H1 (cell line): ENCODE measurements at regions not wholly inside any gene's neighbourhood (a gene's known extent, or its start where the extent isn't known, plus 50 kb on each side); places are given as distances from the start of the nearest gene placed in this dataset.

Experiments
- CTCF ChIA-PET: fragments of 300-600 bp; sonication (Branson Sonifier 250); formaldehyde crosslinking; loops from one replicate; lab custom pipeline; 2021; ENCODE audit not compliant: partially characterized antibody; lab: Charles Lee
- POLR2A ChIA-PET: fragments of 300-600 bp; sonication (Branson Sonifier 250); formaldehyde crosslinking; loops from one replicate; lab custom pipeline; 2021; ENCODE audit warnings: inconsistent platforms; ENCODE audit not compliant: partially characterized antibody; lab: Charles Lee
- DNase-seq, 2 experiments: peaks; one replicate each; pipeline versions ENCODE4 v3.0.0 to v3.0.0-alpha.2; 2010 to 2022; ENCODE audit warnings: low spot score in 2 of 2, low read depth in 1 of 2, mixed read lengths in 1 of 2
- FAIRE-seq: peaks from 2 replicates; lab custom pipeline; 2011; peaks lifted over from hg19 to GRCh38; lab: Jason Lieb, UNC
- H2AFZ ChIP-seq: 2 replicates; pipeline ENCODE4 v1.8.1; 2012; ENCODE audit warnings: low read length, inconsistent platforms
- H2AK5ac ChIP-seq: 2 replicates; pipeline ENCODE4 v1.6.1; 2013; ENCODE audit warnings: low read depth, low read length
- H2BK120ac ChIP-seq: replicated peaks from 2 replicates; pipeline ENCODE3; 2013; ENCODE audit warnings: low read depth, low read length, inconsistent platforms
- H2BK12ac ChIP-seq: 2 replicates; pipeline ENCODE4 v1.6.1; 2013; ENCODE audit warnings: low read depth, low read length
- H2BK15ac ChIP-seq: 2 replicates; pipeline ENCODE4 v1.6.1; 2013; ENCODE audit warnings: low read length
- H2BK20ac ChIP-seq: 2 replicates; pipeline ENCODE4 v1.6.1; 2013; ENCODE audit warnings: low read length
- H2BK5ac ChIP-seq: 2 replicates; pipeline ENCODE4 v1.6.1; 2013; ENCODE audit warnings: low read depth, low read length
- H3K14ac ChIP-seq: 2 replicates; pipeline ENCODE4 v1.6.1; 2013; ENCODE audit warnings: inconsistent platforms; ENCODE audit not compliant: insufficient read length
- H3K18ac ChIP-seq: 2 replicates; pipeline ENCODE4 v1.6.1; 2013; ENCODE audit warnings: low read length; ENCODE audit errors: extremely low read depth
- H3K23ac ChIP-seq: 2 replicates; pipeline ENCODE4 v1.6.1; 2013; ENCODE audit warnings: inconsistent platforms; ENCODE audit not compliant: insufficient read length
- H3K23me2 ChIP-seq: 2 replicates; pipeline ENCODE4 v1.6.1; 2013; ENCODE audit warnings: low read depth, low read length
- H3K27ac ChIP-seq: 2 replicates; pipeline ENCODE4 v1.6.1; 2011; ENCODE audit warnings: low read depth, low read length, inconsistent platforms
- H3K27me3 ChIP-seq, 4 experiments: replicated peaks in 1 of 4; 1 replicate in 1 of 4; 2 replicates in 3 of 4; pipeline versions ENCODE4 v1.6.1 to v1.8.1; 2011 to 2013; ENCODE audit warnings: low read length in 3 of 4, mild to moderate bottlenecking in 3 of 4, inconsistent platforms in 2 of 4, mixed read lengths in 2 of 4, moderate library complexity in 1 of 4; ENCODE audit not compliant: control insufficient read depth in 3 of 4, insufficient read depth in 3 of 4; ENCODE audit errors: extremely low read depth in 1 of 4
- H3K36me3 ChIP-seq, 4 experiments: 2 replicates each; pipeline versions ENCODE4 v1.6.1 to v1.8.1; 2011 to 2013; ENCODE audit warnings: mild to moderate bottlenecking in 4 of 4, low read length in 3 of 4, moderate library complexity in 2 of 4, control low read depth in 1 of 4, inconsistent platforms in 1 of 4; ENCODE audit not compliant: insufficient read depth in 4 of 4, control insufficient read depth in 2 of 4
- H3K4ac ChIP-seq: replicated peaks from 2 replicates; pipeline ENCODE3; 2013; ENCODE audit warnings: low read length, low read depth, mixed read lengths, inconsistent platforms; ENCODE audit not compliant: insufficient read length
- H3K4me1 ChIP-seq, 4 experiments: replicated peaks in 1 of 4; 1 replicate in 1 of 4; 2 replicates in 3 of 4; pipeline versions ENCODE4 v1.6.1 to v1.8.1; 2011 to 2013; ENCODE audit warnings: low read length in 3 of 4, inconsistent platforms in 2 of 4, mixed read lengths in 1 of 4; ENCODE audit not compliant: insufficient read depth in 4 of 4, control insufficient read depth in 3 of 4
- H3K4me2 ChIP-seq, 2 experiments: 2 replicates each; pipeline versions ENCODE4 v1.6.1 to v1.8.1; 2011 to 2013; ENCODE audit warnings: low read depth in 2 of 2, low read length in 2 of 2, control low read depth in 1 of 2, inconsistent platforms in 1 of 2, mild to moderate bottlenecking in 1 of 2; ENCODE audit not compliant: insufficient read depth in 1 of 2
- H3K4me3 ChIP-seq, 4 experiments: fragments of 200-600, 300-600 bp in 1 of 4; sonication (generic), shearing (Covaris generic), sonication (Bioruptor Twin) in 1 of 4; 2 replicates each; pipeline versions ENCODE4 v1.5.1 to v1.8.1; 2011 to 2016; ENCODE audit warnings: low read length in 4 of 4, low read depth in 3 of 4, control low read depth in 2 of 4, inconsistent platforms in 2 of 4, mild to moderate bottlenecking in 2 of 4, mixed read lengths in 1 of 4, moderate library complexity in 1 of 4; ENCODE audit not compliant: insufficient read depth in 2 of 4; ENCODE audit errors: extremely low read depth in 1 of 4
- H3K56ac ChIP-seq: replicated peaks from 2 replicates; pipeline ENCODE3; 2013; ENCODE audit warnings: low read depth, mild to moderate bottlenecking, mixed read lengths, low read length, inconsistent platforms; ENCODE audit not compliant: insufficient read length
- H3K79me1 ChIP-seq: 2 replicates; pipeline ENCODE4 v1.6.1; 2013; ENCODE audit warnings: low read depth, low read length, control low read depth
- H3K79me2 ChIP-seq, 2 experiments: 2 replicates each; pipeline versions ENCODE4 v1.6.1 to v1.8.1; 2012 to 2013; ENCODE audit warnings: low read length in 2 of 2, mild to moderate bottlenecking in 2 of 2, inconsistent platforms in 1 of 2; ENCODE audit not compliant: insufficient read depth in 2 of 2, control insufficient read depth in 1 of 2
- H3K9ac ChIP-seq, 4 experiments: replicated peaks in 1 of 4; 1 replicate in 1 of 4; 2 replicates in 3 of 4; pipeline versions ENCODE4 v1.6.1 to v1.8.1; 2011 to 2013; ENCODE audit warnings: low read depth in 3 of 4, low read length in 3 of 4, control low read depth in 2 of 4, mild to moderate bottlenecking in 2 of 4, moderate library complexity in 2 of 4, inconsistent platforms in 1 of 4; ENCODE audit errors: extremely low read depth in 1 of 4
- H3K9me3 ChIP-seq, 2 experiments: 2 replicates each; pipeline versions ENCODE4 v1.6.1 to v1.8.1; 2012 to 2013; ENCODE audit warnings: mild to moderate bottlenecking in 2 of 2, moderate library complexity in 2 of 2, control low read depth in 1 of 2, inconsistent platforms in 1 of 2, low read depth in 1 of 2, low read length in 1 of 2, mixed read lengths in 1 of 2; ENCODE audit not compliant: insufficient read depth in 2 of 2
- H4K20me1 ChIP-seq, 2 experiments: replicated peaks in 1 of 2; 2 replicates each; pipeline versions ENCODE3 to v1.8.1; 2011 to 2013; ENCODE audit warnings: inconsistent platforms in 2 of 2, low read length in 2 of 2, mild to moderate bottlenecking in 1 of 2; ENCODE audit not compliant: insufficient read depth in 2 of 2, control insufficient read depth in 1 of 2
- H4K5ac ChIP-seq: 2 replicates; pipeline ENCODE4 v1.6.1; 2013; ENCODE audit warnings: low read length, low read depth, mixed read lengths, inconsistent platforms; ENCODE audit not compliant: insufficient read length
- H4K8ac ChIP-seq: 2 replicates; pipeline ENCODE4 v1.8.0; 2013; ENCODE audit warnings: mild to moderate bottlenecking, moderate library complexity, low read length, inconsistent platforms; ENCODE audit not compliant: insufficient read depth; ENCODE audit errors: extremely low read depth
- H4K91ac ChIP-seq: replicated peaks from 2 replicates; pipeline ENCODE3; 2013; ENCODE audit warnings: low read length, mixed read lengths, inconsistent platforms; ENCODE audit not compliant: insufficient read length
- CEBPB ChIP-seq: IDR thresholded peaks from 2 replicates; pipeline ENCODE4 v1.6.1; 2012; ENCODE audit warnings: low read depth, low read length
- SIN3A ChIP-seq, 2 experiments: IDR thresholded peaks in 1 of 2; conservative IDR thresholded peaks in 1 of 2; 2 replicates each; pipeline ENCODE4 v1.6.1; 2011 to 2012; ENCODE audit warnings: low read length in 2 of 2, improper control_type of control experiment in 1 of 2, low read depth in 1 of 2, mild to moderate bottlenecking in 1 of 2
- WGBS, 2 experiments: shearing (Covaris generic) in 1 of 2; methylation state at CpG; one replicate each; pipeline versions ENCODE4 v1.1.6 to v1.1.7; 2013 to 2015; ENCODE audit warnings: low lambda C conversion rate in 2 of 2, mixed read lengths in 2 of 2, inconsistent platforms in 1 of 2, low coverage in 1 of 2, missing lambda C conversion rate in 1 of 2; ENCODE audit not compliant: insufficient replicate concordance in 2 of 2, insufficient coverage in 1 of 2, insufficient read length in 1 of 2; ENCODE audit errors: extremely low coverage in 1 of 2, missing lambda C conversion rate in 1 of 2; 5-methylcytosine and 5-hydroxymethylcytosine counted together

- Histone ChIP-seq H2AFZ (no peak overlapping the region), H3K4me1 (peaks cover 0 to 6% (median 1%) of the 10 kb centered on the region in 4 experiments; a peak in 1 of 7 replicates), H3K56ac (no peak overlapping the region), H4K20me1 (no peaks in the 10 kb centered on the region), H3K23me2 (no peaks in the 10 kb centered on the region), H3K4me3 (no peak overlapping the region), H3K79me1 (no peaks in the 10 kb centered on the region), H2AK5ac (no peak overlapping the region), H3K18ac (no peak overlapping the region), H2BK20ac (no peak overlapping the region), H3K14ac (no peak overlapping the region), H2BK120ac (no peak overlapping the region), H3K79me2 (no peaks in the 10 kb centered on the region), H3K4ac (no peak overlapping the region), H2BK15ac (no peak overlapping the region), H3K9ac (no peak overlapping the region), H3K9me3 (no peaks in the 10 kb centered on the region), H3K4me2 (no peak overlapping the region), H3K27me3 (no peaks in the 10 kb centered on the region), H3K36me3 (no peaks in the 10 kb centered on the region), H4K91ac (no peak overlapping the region), H3K27ac (no peak overlapping the region), H4K5ac (no peak overlapping the region), H4K8ac (no peak overlapping the region), H3K23ac (no peak overlapping the region), H2BK5ac (no peak overlapping the region), H2BK12ac (no peak overlapping the region)
- DNase-seq (no peak), FAIRE-seq (no peak)
- ChIA-PET CTCF (interaction anchor here (1.0 to 3.0 kb wide), 9 partner anchors 8 to 312 kb away, joined by 3 to 15 read pairs (median 5); no protein-coding TSS in a partner anchor), POLR2A (interaction anchor here (1.4 kb wide), 1 partner anchor 286 kb away, joined by 3 read pairs; no protein-coding TSS in a partner anchor)
- 100% methylated on average over 2 of the region's 2 CpGs; no CpG with 5 or more reads in 1 of the 2 experiments for WGBS, 2 experiments
- no peak for TF ChIP-seq SIN3A (conservative IDR thresholded peaks at IDR 0.05 in 1 of 2, IDR thresholded peaks at IDR 0.05 in 1 of 2; ENCODE audit: low read depth in 1 of 2, low read length in 2 of 2)
- TF ChIP-seq CEBPB, result no peak
Measured at GRCh38 chr6:111995404-111995803, 58.5 kb upstream of the CCN6 start.
